ENCODE measurements at regions not wholly inside any gene's neighbourhood (a gene's known extent, or its start where the extent isn't known, plus 50 kb on each side); places are given as distances from the start of the nearest gene placed in this dataset.
"Not testable (repeated sequence)": the region's sequence is repeated elsewhere in the genome, so short reads cannot be mapped to it uniquely, and the experiment has no call there.

- TF ChIP-seq CTCF (IDR thresholded peaks at IDR 0.05; ENCODE audit: extremely low read depth in 1 of 2, insufficient read depth in 1 of 2, low read depth in 1 of 2, low read length in 2 of 2); EZH2 (IDR thresholded peaks at IDR 0.05; ENCODE audit: borderline replicate concordance, low read depth, low read length, severe bottlenecking); POLR2A (IDR thresholded peaks at IDR 0.05; ENCODE audit: low read depth, low read length); JUN (IDR thresholded peaks at IDR 0.05; ENCODE audit: borderline replicate concordance, insufficient read depth, insufficient read length, low read depth): not testable (repeated sequence)
Observed at GRCh38 chr1:146548684-146549083, 319.9 kb upstream of the NOTCH2NLA start.
